Uterus (tissue), 3 donors: ENCODE measurements at regions not wholly inside any gene's neighbourhood (a gene's known extent, or its start where the extent isn't known, plus 50 kb on each side); places are given as distances from the start of the nearest gene placed in this dataset.

ENCODE experiments used
- DNase-seq, 2 donors: peaks; one replicate each; pipeline ENCODE4 v3.0.0-alpha.2; 2019 to 2020
- H3K27ac ChIP-seq, 2 donors: fragments of 200-600 bp; sonication (generic); 1 replicate in 1 of 2; 2 replicates in 1 of 2; pipeline ENCODE4 v1.5.1; 2016 to 2018
- H3K27me3 ChIP-seq, 2 donors: fragments of 200-600 bp; sonication (generic); one replicate each; pipeline ENCODE4 v1.5.1; 2018 to 2019; ENCODE audit warnings: control low read depth in 1 of 2
- H3K36me3 ChIP-seq, 2 donors: fragments of 200-600 bp; sonication (generic); one replicate each; pipeline ENCODE4 v1.5.1; 2019; ENCODE audit warnings: control low read depth in 1 of 2
- H3K4me1 ChIP-seq, 2 donors: fragments of 200-600 bp; sonication (generic); one replicate each; pipeline ENCODE4 v1.5.1; 2018 to 2019; ENCODE audit warnings: control low read depth in 1 of 2
- H3K4me3 ChIP-seq, 2 donors: fragments of 200-600 bp; sonication (generic); 1 replicate in 1 of 2; 2 replicates in 1 of 2; pipeline ENCODE4 v1.5.1; 2018 to 2019; ENCODE audit warnings: mild to moderate bottlenecking in 1 of 2
- H3K9me3 ChIP-seq, 2 donors: fragments of 200-600 bp; sonication (generic); one replicate each; pipeline ENCODE4 v1.5.1; 2019; ENCODE audit warnings: control low read depth in 1 of 2
- CTCF ChIP-seq, 4 experiments: fragments of 200-600 bp in 2 of 4; fragments of 450-650 bp in 2 of 4; sonication (generic) in 2 of 4; IDR thresholded peaks; one replicate each; pipeline ENCODE4 v1.5.1; 2016 to 2019; ENCODE audit warnings: antibody characterized with exemption in 4 of 4, mild to moderate bottlenecking in 2 of 4, moderate library complexity in 1 of 4
- POLR2A ChIP-seq, 2 donors: fragments of 450-650 bp; IDR thresholded peaks; one replicate each; pipeline ENCODE4 v1.6.1; 2016; ENCODE audit warnings: antibody characterized with exemption in 2 of 2, mild to moderate bottlenecking in 1 of 2, moderate library complexity in 1 of 2
- intact Hi-C: fragments of 100-400 bp; cut with DNase I; formaldehyde crosslinking; loops from one replicate; pipeline ENCODE4 v1.15.1; 2023; ENCODE audit warnings: low total_unique reads
- donor health status: DM: yes; HTN: yes; CAD: no.

DNA sequence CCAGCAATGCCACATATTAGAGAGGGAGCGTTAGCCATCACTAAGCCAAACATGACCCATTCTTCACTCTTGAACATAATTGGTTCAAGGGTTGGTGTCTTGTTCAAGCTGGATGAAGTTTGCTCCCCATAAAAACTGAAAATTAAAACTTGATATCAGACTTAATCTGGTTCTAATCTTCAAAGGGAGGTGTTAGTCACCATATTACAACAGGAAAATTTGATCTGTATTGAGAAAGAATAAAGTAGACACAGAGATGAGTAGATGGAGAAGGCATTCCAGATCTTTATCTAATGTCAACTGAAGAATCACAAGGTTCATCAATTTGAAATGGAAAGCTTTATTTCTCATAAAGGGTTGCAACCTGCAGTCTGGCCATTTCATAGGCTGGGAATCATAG lies 972.8 kb downstream of the HACE1 start:
- no peak for TF ChIP-seq CTCF (IDR thresholded peaks at IDR 0.05)
- TF ChIP-seq POLR2A (IDR thresholded peaks at IDR 0.05), result no peak
- intact Hi-C loops, result no loop called here
- no peaks in the 10 kb centered on the region for H3K27me3 ChIP-seq
- no peak for DNase-seq
- H3K4me3 ChIP-seq, result no peak overlapping the region
- no peaks in the 10 kb centered on the region for H3K9me3 ChIP-seq
- H3K4me1 ChIP-seq, result no peaks in the 10 kb centered on the region
- no peaks in the 10 kb centered on the region for H3K36me3 ChIP-seq
- no peak overlapping the region for H3K27ac ChIP-seq

DNA sequence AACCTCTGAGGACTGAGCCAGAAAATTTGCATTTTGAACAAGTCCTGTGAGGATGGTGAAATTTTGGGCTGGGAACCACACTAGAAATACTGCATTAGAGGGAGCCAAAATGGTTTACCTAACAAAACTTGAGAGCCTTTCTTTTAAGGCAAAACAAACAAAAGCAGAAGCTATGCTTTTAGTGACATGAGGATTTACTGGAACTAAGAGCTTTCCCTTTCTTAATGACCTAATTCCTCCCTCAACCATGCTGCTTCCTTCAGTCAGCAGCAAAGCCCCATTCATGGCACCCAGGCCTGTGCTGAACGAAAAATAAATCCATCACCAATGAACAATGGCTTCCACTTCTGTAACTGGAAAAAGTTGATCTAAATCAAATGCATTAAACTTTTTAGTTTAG lies 974.3 kb downstream of the HACE1 start:
- DNase-seq, result no peak
- no peak for TF ChIP-seq POLR2A (IDR thresholded peaks at IDR 0.05)
- TF ChIP-seq CTCF (IDR thresholded peaks at IDR 0.05), result no peak
- Histone ChIP-seq H3K9me3 (no peaks in the 10 kb centered on the region), H3K4me3 (no peak overlapping the region), H3K27me3 (no peaks in the 10 kb centered on the region), H3K27ac (no peak overlapping the region), H3K4me1 (no peaks in the 10 kb centered on the region), H3K36me3 (no peaks in the 10 kb centered on the region)
- intact Hi-C loops, result no loop called here

DNA sequence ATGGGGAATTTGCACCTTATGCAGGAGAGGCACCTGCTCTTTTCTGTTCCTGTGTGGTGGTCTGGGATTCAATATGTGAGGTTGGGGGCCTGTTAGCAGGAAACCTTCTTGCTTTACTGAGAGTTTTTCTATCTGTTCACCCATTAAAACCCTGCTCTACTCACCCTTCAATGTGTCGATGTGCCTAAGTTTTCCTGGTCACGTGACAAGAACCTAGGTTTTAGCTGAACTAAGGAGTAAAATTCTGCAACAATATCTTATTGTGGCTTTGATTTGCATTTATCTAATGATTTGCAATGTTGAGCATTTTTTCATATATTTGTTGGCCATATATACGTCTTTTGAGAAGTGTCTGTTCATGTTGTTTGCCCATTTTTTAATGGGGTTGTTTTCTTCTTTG lies 979.9 kb downstream of the HACE1 start:
- no peaks in the 10 kb centered on the region for H3K27me3 ChIP-seq
- no peak for DNase-seq
- intact Hi-C loops, result no loop called here
- no peak for TF ChIP-seq CTCF (IDR thresholded peaks at IDR 0.05)
- no peak for TF ChIP-seq POLR2A (IDR thresholded peaks at IDR 0.05)
- no peak overlapping the region for H3K4me3 ChIP-seq
- H3K4me1 ChIP-seq, result no peaks in the 10 kb centered on the region
- no peaks in the 10 kb centered on the region for H3K9me3 ChIP-seq
- H3K36me3 ChIP-seq, result no peaks in the 10 kb centered on the region
- H3K27ac ChIP-seq, result no peak overlapping the region

DNA sequence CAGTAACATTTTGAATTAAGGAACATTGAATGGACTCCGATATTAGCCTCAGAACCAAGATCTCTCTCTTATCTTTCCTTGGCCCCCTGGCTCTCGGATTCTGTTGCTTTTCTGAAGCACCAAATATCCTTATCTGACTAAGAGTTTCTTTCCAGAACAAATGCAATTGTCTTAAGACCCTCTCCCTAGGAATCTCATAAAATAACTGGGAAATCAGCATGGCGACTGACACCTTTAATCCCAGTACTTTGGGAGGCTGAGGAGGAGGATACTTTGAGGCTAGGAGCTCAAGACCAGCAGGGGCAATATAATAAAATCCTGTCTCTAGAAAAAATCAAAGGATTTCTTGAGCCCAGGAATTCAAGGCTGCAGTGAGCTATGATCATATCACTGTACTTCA lies 984.5 kb downstream of the HACE1 start:
- no peaks in the 10 kb centered on the region for H3K36me3 ChIP-seq
- no peak overlapping the region for H3K27ac ChIP-seq
- intact Hi-C loops, result no loop called here
- H3K4me3 ChIP-seq, result no peak overlapping the region
- no peak for DNase-seq
- H3K9me3 ChIP-seq, result no peaks in the 10 kb centered on the region
- TF ChIP-seq POLR2A (IDR thresholded peaks at IDR 0.05) (no peak), CTCF (IDR thresholded peaks at IDR 0.05) (no peak)
- no peaks in the 10 kb centered on the region for H3K4me1 ChIP-seq
- no peaks in the 10 kb centered on the region for H3K27me3 ChIP-seq

DNA sequence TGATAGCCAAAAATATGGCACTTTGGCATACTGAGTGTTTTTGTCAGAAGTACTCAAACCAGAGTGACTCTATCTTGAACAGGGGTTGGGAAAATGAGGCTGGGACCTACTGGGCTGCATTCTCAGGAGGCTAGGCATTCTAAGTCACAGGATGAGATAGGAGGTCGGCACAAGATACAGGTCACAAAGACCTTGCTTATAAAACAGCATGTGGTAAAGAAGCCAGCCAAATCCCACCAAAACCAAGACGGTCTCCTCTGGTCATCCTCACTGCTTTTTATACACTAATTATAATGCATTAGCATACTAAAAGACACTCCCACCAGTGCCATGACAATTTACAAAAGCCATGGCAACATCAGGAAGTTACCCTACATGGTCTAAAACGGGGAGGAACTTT lies 985.1 kb downstream of the HACE1 start:
- H3K27me3 ChIP-seq, result no peaks in the 10 kb centered on the region
- intact Hi-C loops, result no loop called here
- H3K9me3 ChIP-seq, result no peaks in the 10 kb centered on the region
- no peaks in the 10 kb centered on the region for H3K36me3 ChIP-seq
- TF ChIP-seq POLR2A (IDR thresholded peaks at IDR 0.05) (no peak), CTCF (IDR thresholded peaks at IDR 0.05) (no peak)
- no peak overlapping the region for H3K27ac ChIP-seq
- H3K4me3 ChIP-seq, result no peak overlapping the region
- no peaks in the 10 kb centered on the region for H3K4me1 ChIP-seq
- DNase-seq, result no peak
